B cell (primary cell): ENCODE measurements at regions not wholly inside any gene's neighbourhood (a gene's known extent, or its start where the extent isn't known, plus 50 kb on each side); places are given as distances from the start of the nearest gene placed in this dataset.

Experiments
- ATAC-seq: fragments of 200-7000 bp; cut with Tn5 transposase; one replicate; pipeline ENCODE4 v1.10.0; 2021; ENCODE audit warnings: low read depth, mild to moderate bottlenecking, moderate number of reproducible peaks, moderate library complexity
- CTCF ChIA-PET: fragments of 350-600 bp; sonication (Branson Sonifier 250); formaldehyde crosslinking; loops from one replicate; lab custom pipeline; 2021; ENCODE audit warnings: antibody characterized with exemption, inconsistent platforms; lab: Charles Lee
- POLR2A ChIA-PET: fragments of 350-600 bp; sonication (Branson Sonifier 250); formaldehyde crosslinking; loops from one replicate; lab custom pipeline; 2021; ENCODE audit warnings: antibody characterized with exemption; lab: Charles Lee
- DNase-seq: peaks from one replicate; pipeline ENCODE4 v3.0.0; 2013
- H2AFZ ChIP-seq: 2 replicates; pipeline ENCODE4 v1.6.1; 2012; ENCODE audit warnings: mild to moderate bottlenecking, low read depth, low read length; ENCODE audit not compliant: insufficient read depth, poor library complexity, severe bottlenecking
- H3K27ac ChIP-seq, 2 donors: 1 replicate in 1 of 2; 2 replicates in 1 of 2; pipeline ENCODE4 v1.5.1; 2012 to 2013; ENCODE audit warnings: low read length in 2 of 2, mild to moderate bottlenecking in 2 of 2, moderate library complexity in 1 of 2
- H3K27me3 ChIP-seq, 4 experiments: fragments of 200-600 bp in 1 of 4; sonication (generic) in 1 of 4; replicated peaks in 1 of 4; 1 replicate in 2 of 4; 2 replicates in 2 of 4; pipeline versions ENCODE4 v1.6.1 to v1.7.0; 2013 to 2016; ENCODE audit warnings: low read length in 3 of 4, mild to moderate bottlenecking in 2 of 4, mixed read lengths in 1 of 4, moderate library complexity in 1 of 4; ENCODE audit not compliant: insufficient read depth in 4 of 4, control insufficient read depth in 3 of 4; ENCODE audit errors: control extremely low read depth in 1 of 4
- H3K36me3 ChIP-seq, 2 experiments: replicated peaks in 1 of 2; 1 replicate in 1 of 2; 2 replicates in 1 of 2; pipeline versions ENCODE4 v1.6.1 to v1.7.1; 2013; ENCODE audit warnings: low read length in 1 of 2; ENCODE audit not compliant: insufficient read depth in 2 of 2, control insufficient read depth in 1 of 2; ENCODE audit errors: control extremely low read depth in 1 of 2, extremely low read depth in 1 of 2
- H3K4me1 ChIP-seq, 2 donors: fragments of 200-600 bp in 1 of 2; sonication (generic) in 1 of 2; 1 replicate in 1 of 2; 2 replicates in 1 of 2; pipeline versions ENCODE4 v1.5.1 to v1.6.1; 2013 to 2017; ENCODE audit warnings: low read length in 2 of 2; ENCODE audit not compliant: control insufficient read depth in 2 of 2, insufficient read depth in 2 of 2
- H3K4me2 ChIP-seq: replicated peaks from 2 replicates; pipeline ENCODE3; 2012; ENCODE audit warnings: mild to moderate bottlenecking, low read depth, low read length; ENCODE audit not compliant: poor library complexity, severe bottlenecking
- H3K4me3 ChIP-seq, 5 experiments: fragments of 200-600 bp in 1 of 5; sonication (generic) in 1 of 5; 1 replicate in 3 of 5; 2 replicates in 2 of 5; pipeline versions ENCODE4 v1.5.1 to v1.7.0; 2011 to 2016; ENCODE audit warnings: low read length in 4 of 5, mild to moderate bottlenecking in 4 of 5, low read depth in 2 of 5, control low read depth in 1 of 5, moderate library complexity in 1 of 5; ENCODE audit not compliant: insufficient read depth in 1 of 5; ENCODE audit errors: control extremely low read depth in 1 of 5, extremely low read depth in 1 of 5
- H3K79me2 ChIP-seq: fragments of 200-600 bp; sonication (generic); one replicate; pipeline ENCODE4 v1.6.0; 2016; ENCODE audit warnings: low read length; ENCODE audit not compliant: control insufficient read depth, insufficient read depth
- H3K9ac ChIP-seq: fragments of 200-600 bp; sonication (generic); 2 replicates; pipeline ENCODE4 v1.6.1; 2017; ENCODE audit warnings: mild to moderate bottlenecking, low read length, moderate library complexity
- H3K9me3 ChIP-seq, 3 donors: one replicate each; pipeline versions ENCODE4 v1.6.1 to v1.7.1; 2013; ENCODE audit warnings: low read length in 2 of 3; ENCODE audit not compliant: control insufficient read depth in 2 of 3, insufficient read depth in 1 of 3; ENCODE audit errors: control extremely low read depth in 1 of 3
- H4K20me1 ChIP-seq: 2 replicates; pipeline ENCODE4 v1.6.0; 2012; ENCODE audit warnings: mild to moderate bottlenecking, low read length; ENCODE audit not compliant: insufficient read depth, control insufficient read depth, poor library complexity, severe bottlenecking
- H3K27ac Mint-ChIP-seq: one replicate; pipeline ENCODE4 v1.8.0; 2021; ENCODE audit warnings: mixed read lengths
- H3K27me3 Mint-ChIP-seq: one replicate; pipeline ENCODE4 v1.8.0; 2021; ENCODE audit warnings: mixed read lengths
- H3K4me1 Mint-ChIP-seq: one replicate; pipeline ENCODE4 v1.8.0; 2021; ENCODE audit warnings: mixed read lengths
- H3K4me3 Mint-ChIP-seq: one replicate; pipeline ENCODE4 v1.8.0; 2021; ENCODE audit warnings: mixed read lengths
- H3K9me3 Mint-ChIP-seq: one replicate; pipeline ENCODE4 v1.8.0; 2022; ENCODE audit warnings: mixed read lengths; ENCODE audit not compliant: insufficient read depth
- CTCF ChIP-seq: fragments of 200-600 bp; IDR thresholded peaks from one replicate; pipeline ENCODE4 v1.8.0; 2022; ENCODE audit warnings: antibody characterized with exemption, mild to moderate bottlenecking
- EZH2 ChIP-seq: IDR thresholded peaks from 2 replicates; pipeline ENCODE4 v1.6.1; 2012; ENCODE audit warnings: borderline replicate concordance, low read depth, mild to moderate bottlenecking, moderate library complexity, low read length; ENCODE audit not compliant: insufficient read depth, poor library complexity, severe bottlenecking
- WGBS: methylation state at CpG from one replicate; pipeline ENCODE4 v1.1.5; 2013; ENCODE audit warnings: missing lambda C conversion rate; ENCODE audit not compliant: insufficient coverage; 5-methylcytosine and 5-hydroxymethylcytosine counted together
- intact Hi-C: fragments of 100-400 bp; cut with micrococcal nuclease; formaldehyde crosslinking; loops from one replicate; pipeline ENCODE4 v1.10.0; 2022

- no peaks in the 10 kb centered on the region for H3K27me3 ChIP-seq
- DNase-seq (no peak), ATAC-seq (no peak)
- ChIA-PET CTCF (no interaction called here), POLR2A (no interaction called here)
- WGBS = no CpG with 5 or more reads among the region's 4 CpGs
- H3K79me2 ChIP-seq = no peaks in the 10 kb centered on the region
- TF ChIP-seq CTCF = no peak
- no peak for TF ChIP-seq EZH2
- no peak overlapping the region for H3K4me3 Mint-ChIP-seq
- H3K9me3 ChIP-seq = no peaks in the 10 kb centered on the region
- no peak overlapping the region for H3K9ac ChIP-seq
- H3K27ac ChIP-seq = no peak overlapping the region
- peaks cover 5% of the 10 kb centered on the region for H3K9me3 Mint-ChIP-seq
- no peaks in the 10 kb centered on the region for H3K36me3 ChIP-seq
- H3K4me1 Mint-ChIP-seq = no peaks in the 10 kb centered on the region
- H4K20me1 ChIP-seq = no peaks in the 10 kb centered on the region
- H3K4me3 ChIP-seq = no peak overlapping the region
- H2AFZ ChIP-seq = no peak overlapping the region
- intact Hi-C loops = no loop called here
- no peaks in the 10 kb centered on the region for H3K27me3 Mint-ChIP-seq
- no peak overlapping the region for H3K4me2 ChIP-seq
- no peaks in the 10 kb centered on the region for H3K4me1 ChIP-seq
- no peak overlapping the region for H3K27ac Mint-ChIP-seq
These were observed 354.3 kb downstream of the KIF4B start for GRCh38 chr5:155367841-155368240.

- H3K79me2 ChIP-seq = no peaks in the 10 kb centered on the region
- peaks cover 0 to 3% (median 0%) of the 10 kb centered on the region in 3 donors for H3K9me3 ChIP-seq
- H3K27ac ChIP-seq = no peak overlapping the region
- no peak overlapping the region for H3K4me2 ChIP-seq
- no peaks in the 10 kb centered on the region for H3K4me1 Mint-ChIP-seq
- no peak overlapping the region for H3K4me3 Mint-ChIP-seq
- no peak overlapping the region for H3K27ac Mint-ChIP-seq
- H3K9ac ChIP-seq = no peak overlapping the region
- H3K27me3 Mint-ChIP-seq = no peaks in the 10 kb centered on the region
- H3K4me3 ChIP-seq = no peak overlapping the region
- H2AFZ ChIP-seq = no peak overlapping the region
- DNase-seq (no peak), ATAC-seq (no peak)
- ChIA-PET CTCF (no interaction called here), POLR2A (no interaction called here)
- H3K9me3 Mint-ChIP-seq = peaks cover 5% of the 10 kb centered on the region
- H4K20me1 ChIP-seq = no peaks in the 10 kb centered on the region
- WGBS = 45% methylated on average over 1 of the region's 1 CpG
- TF ChIP-seq EZH2 = no peak
- TF ChIP-seq CTCF = no peak
- no peaks in the 10 kb centered on the region for H3K4me1 ChIP-seq
- intact Hi-C loops = no loop called here
- H3K27me3 ChIP-seq = no peaks in the 10 kb centered on the region
- H3K36me3 ChIP-seq = no peaks in the 10 kb centered on the region
These were observed 354.9 kb downstream of the KIF4B start for GRCh38 chr5:155368490-155368889.
